ENCODE measurements at regions not wholly inside any gene's neighbourhood (a gene's known extent, or its start where the extent isn't known, plus 50 kb on each side); places are given as distances from the start of the nearest gene placed in this dataset.

DNA sequence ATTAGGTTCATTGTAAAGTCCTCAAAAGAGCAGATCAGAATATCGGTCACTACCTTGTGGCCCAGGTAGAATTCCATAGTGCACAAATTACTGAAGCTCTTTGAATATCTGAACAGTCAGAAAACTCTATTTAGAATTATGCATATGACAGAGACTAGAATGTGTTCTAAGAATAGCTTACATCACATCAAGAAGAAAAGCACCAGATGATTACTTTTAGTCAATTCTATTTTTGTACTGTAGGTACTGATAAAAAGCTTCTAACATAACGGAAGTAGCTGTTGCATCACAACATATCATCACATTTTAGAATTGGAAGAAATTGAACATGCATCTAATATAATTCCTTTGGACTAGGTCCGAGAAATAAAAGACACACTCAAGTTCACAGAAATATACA, 946.6 kb upstream of the ARRDC3 start:
- no peak for DNase-seq (ENCODE audit: low spot score)
- H3K4me1 Mint-ChIP-seq (ENCODE audit: low read depth) = no peaks in the 10 kb centered on the region
- H3K27ac Mint-ChIP-seq (ENCODE audit: unreplicated experiment) = no peak overlapping the region
- no peaks in the 10 kb centered on the region for H3K36me3 Mint-ChIP-seq (ENCODE audit: low read depth)
- peaks cover 4% of the 10 kb centered on the region for H3K9me3 Mint-ChIP-seq (ENCODE audit: low read depth)
- H3K27me3 Mint-ChIP-seq (ENCODE audit: low read depth) = no peaks in the 10 kb centered on the region
- H3K4me3 Mint-ChIP-seq (ENCODE audit: unreplicated experiment) = no peak overlapping the region
- TF ChIP-seq, protein P1, sequence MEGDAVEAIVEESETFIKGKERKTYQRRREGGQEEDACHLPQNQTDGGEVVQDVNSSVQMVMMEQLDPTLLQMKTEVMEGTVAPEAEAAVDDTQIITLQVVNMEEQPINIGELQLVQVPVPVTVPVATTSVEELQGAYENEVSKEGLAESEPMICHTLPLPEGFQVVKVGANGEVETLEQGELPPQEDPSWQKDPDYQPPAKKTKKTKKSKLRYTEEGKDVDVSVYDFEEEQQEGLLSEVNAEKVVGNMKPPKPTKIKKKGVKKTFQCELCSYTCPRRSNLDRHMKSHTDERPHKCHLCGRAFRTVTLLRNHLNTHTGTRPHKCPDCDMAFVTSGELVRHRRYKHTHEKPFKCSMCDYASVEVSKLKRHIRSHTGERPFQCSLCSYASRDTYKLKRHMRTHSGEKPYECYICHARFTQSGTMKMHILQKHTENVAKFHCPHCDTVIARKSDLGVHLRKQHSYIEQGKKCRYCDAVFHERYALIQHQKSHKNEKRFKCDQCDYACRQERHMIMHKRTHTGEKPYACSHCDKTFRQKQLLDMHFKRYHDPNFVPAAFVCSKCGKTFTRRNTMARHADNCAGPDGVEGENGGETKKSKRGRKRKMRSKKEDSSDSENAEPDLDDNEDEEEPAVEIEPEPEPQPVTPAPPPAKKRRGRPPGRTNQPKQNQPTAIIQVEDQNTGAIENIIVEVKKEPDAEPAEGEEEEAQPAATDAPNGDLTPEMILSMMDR (IDR thresholded peaks at IDR 0.05) = no peak

DNA sequence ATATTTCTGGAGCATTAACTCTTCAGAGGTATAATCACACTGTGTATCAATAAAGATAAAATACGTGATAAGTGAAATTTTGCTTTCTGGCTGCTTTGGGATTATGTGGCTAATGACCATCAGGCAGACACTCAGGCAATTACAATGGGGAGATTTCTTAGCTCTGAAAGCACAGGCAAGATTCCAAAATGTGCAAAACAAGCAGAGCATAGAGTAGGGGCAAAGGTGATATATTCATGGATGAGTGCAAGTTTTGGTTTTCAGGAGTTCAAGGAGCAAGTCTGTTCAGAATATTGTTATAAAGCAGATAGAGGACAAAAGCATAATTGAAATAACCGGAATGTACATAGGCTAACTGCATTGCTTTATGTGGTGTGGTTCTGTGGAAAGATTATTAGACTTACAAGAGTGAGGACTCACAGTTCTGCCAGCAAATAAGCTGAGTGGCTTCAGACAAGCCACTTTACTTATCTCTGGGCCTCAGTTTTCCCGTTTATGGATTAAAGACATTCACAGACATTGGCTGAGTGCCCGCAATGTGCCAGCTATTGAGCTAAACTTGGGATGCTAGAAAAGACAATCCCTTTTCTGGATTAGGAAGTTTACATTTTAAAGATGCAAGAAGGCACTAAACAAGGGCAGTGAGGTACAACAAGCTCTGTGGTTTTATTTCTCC, 945.6 kb upstream of the ARRDC3 start:
- Mint-ChIP-seq H3K4me3 (ENCODE audit: unreplicated experiment) (no peak overlapping the region), H3K27ac (ENCODE audit: unreplicated experiment) (no peak overlapping the region), H3K27me3 (ENCODE audit: low read depth) (no peaks in the 10 kb centered on the region), H3K9me3 (ENCODE audit: low read depth) (peaks cover 4% of the 10 kb centered on the region), H3K36me3 (ENCODE audit: low read depth) (no peaks in the 10 kb centered on the region), H3K4me1 (ENCODE audit: low read depth) (no peaks in the 10 kb centered on the region)
- DNase-seq (ENCODE audit: low spot score) = no peak
- TF ChIP-seq, protein P1 (IDR thresholded peaks at IDR 0.05) = no peak

DNA sequence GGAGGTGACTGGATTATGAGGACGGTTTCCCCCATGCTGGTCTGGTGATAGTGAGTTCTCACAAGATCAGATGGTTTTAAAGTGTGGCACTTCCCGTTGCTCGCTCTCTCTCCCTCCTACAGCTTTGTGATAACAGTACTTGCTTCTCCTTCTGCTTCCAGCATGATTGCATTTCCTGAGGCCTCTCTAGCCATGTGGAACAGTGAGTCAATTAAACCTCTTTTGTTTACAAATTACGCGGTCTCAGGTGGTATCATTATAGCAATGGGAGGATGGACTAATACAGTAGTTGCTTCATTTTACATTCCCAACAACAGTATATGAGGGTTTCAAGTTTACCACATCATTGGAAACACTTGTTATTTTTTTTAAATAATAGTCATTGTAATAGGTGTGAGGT, 937.3 kb upstream of the ARRDC3 start:
- Mint-ChIP-seq H3K9me3 (ENCODE audit: low read depth) (peaks cover 12% of the 10 kb centered on the region), H3K27ac (ENCODE audit: unreplicated experiment) (no peak overlapping the region), H3K27me3 (ENCODE audit: low read depth) (no peaks in the 10 kb centered on the region), H3K36me3 (ENCODE audit: low read depth) (no peaks in the 10 kb centered on the region), H3K4me3 (ENCODE audit: unreplicated experiment) (no peak overlapping the region), H3K4me1 (ENCODE audit: low read depth) (no peaks in the 10 kb centered on the region)
- DNase-seq (ENCODE audit: low spot score) = no peak
- TF ChIP-seq, protein P1 (IDR thresholded peaks at IDR 0.05) = no peak

DNA sequence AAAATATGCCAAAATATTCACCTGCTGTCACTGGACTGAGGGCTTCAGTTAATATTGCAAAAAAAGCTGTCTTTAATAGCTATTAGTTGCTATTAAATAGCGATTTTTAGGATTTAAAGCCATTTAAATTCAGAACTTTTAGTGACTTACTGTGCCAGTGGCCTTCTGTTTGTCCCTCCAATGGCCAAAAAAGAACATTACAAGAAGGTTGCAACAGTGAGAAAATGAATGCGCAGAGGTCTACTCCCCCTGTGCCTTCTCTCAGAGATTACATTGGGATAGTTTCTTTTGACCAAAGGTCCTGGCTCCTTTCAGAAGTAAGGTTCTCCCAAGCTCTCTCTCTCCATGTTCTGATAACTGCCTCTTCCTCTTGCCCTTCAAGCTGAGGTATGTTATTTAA, 930.3 kb upstream of the ARRDC3 start:
- Mint-ChIP-seq H3K4me3 (ENCODE audit: unreplicated experiment) (no peak overlapping the region), H3K36me3 (ENCODE audit: low read depth) (no peaks in the 10 kb centered on the region), H3K27ac (ENCODE audit: unreplicated experiment) (no peak overlapping the region), H3K4me1 (ENCODE audit: low read depth) (peaks cover 30% of the 10 kb centered on the region), H3K27me3 (ENCODE audit: low read depth) (no peaks in the 10 kb centered on the region), H3K9me3 (ENCODE audit: low read depth) (no peaks in the 10 kb centered on the region)
- TF ChIP-seq, protein P1 (IDR thresholded peaks at IDR 0.05) = peak; percentile 19
- no peak for DNase-seq (ENCODE audit: low spot score)

DNA sequence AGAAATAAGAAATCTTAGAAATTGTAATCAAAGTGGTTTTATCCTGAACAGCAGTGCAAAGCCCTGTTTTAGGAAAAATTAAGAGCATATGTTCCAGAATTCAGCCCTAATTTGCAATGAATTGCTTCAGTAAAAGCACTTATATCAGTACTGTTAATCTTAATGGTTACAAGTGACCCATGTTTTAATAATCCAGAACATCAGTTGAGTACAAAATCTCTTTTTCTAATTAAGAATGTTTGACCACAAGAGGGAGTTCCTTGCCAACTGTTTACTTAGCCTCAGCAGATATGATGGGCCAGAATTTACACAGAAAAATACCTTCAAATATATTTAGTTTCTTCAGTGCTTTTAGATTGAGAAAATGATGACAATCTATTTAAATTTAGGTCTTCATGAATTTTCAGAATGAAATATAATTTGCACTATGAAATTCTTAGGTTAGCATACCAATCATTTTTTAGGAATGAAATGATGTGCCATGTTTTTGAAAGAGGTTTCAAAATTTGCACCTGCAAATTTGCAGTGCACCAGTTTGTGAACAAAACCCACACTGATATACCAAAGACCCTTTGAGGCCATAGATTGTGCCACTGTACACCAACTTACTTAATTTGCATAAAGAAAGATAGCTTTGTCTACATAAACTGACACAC, 926.3 kb upstream of the ARRDC3 start:
- DNase-seq (ENCODE audit: low spot score) = no peak
- Mint-ChIP-seq H3K27me3 (ENCODE audit: low read depth) (no peaks in the 10 kb centered on the region), H3K9me3 (ENCODE audit: low read depth) (no peaks in the 10 kb centered on the region), H3K4me1 (ENCODE audit: low read depth) (peaks cover 32% of the 10 kb centered on the region), H3K27ac (ENCODE audit: unreplicated experiment) (no peak overlapping the region), H3K36me3 (ENCODE audit: low read depth) (no peaks in the 10 kb centered on the region), H3K4me3 (ENCODE audit: unreplicated experiment) (no peak overlapping the region)
- TF ChIP-seq, protein P1 (IDR thresholded peaks at IDR 0.05) = peak; percentile 89
